Fibroblast of pulmonary artery (primary cell): ENCODE measurements at regions not wholly inside any gene's neighbourhood (a gene's known extent, or its start where the extent isn't known, plus 50 kb on each side); places are given as distances from the start of the nearest gene placed in this dataset.
"Not testable (repeated sequence)": the region's sequence is repeated elsewhere in the genome, so short reads cannot be mapped to it uniquely, and the experiment has no call there.

Experiments
- DNase-seq: peaks from one replicate; pipeline ENCODE4 v3.0.0-alpha.2; 2010; ENCODE audit warnings: low read depth
- H3K4me3 ChIP-seq: replicated peaks from 2 replicates; pipeline ENCODE4 v1.5.1; 2011; ENCODE audit warnings: low read depth, mild to moderate bottlenecking, control low read depth, low read length, moderate library complexity
- TF ChIP-seq, protein P1 (sequence below): IDR thresholded peaks from 2 replicates; pipeline ENCODE4 v1.5.1; 2011; ENCODE audit warnings: mild to moderate bottlenecking, control low read depth, low read length, inconsistent platforms; ENCODE audit errors: missing control alignments

DNA sequence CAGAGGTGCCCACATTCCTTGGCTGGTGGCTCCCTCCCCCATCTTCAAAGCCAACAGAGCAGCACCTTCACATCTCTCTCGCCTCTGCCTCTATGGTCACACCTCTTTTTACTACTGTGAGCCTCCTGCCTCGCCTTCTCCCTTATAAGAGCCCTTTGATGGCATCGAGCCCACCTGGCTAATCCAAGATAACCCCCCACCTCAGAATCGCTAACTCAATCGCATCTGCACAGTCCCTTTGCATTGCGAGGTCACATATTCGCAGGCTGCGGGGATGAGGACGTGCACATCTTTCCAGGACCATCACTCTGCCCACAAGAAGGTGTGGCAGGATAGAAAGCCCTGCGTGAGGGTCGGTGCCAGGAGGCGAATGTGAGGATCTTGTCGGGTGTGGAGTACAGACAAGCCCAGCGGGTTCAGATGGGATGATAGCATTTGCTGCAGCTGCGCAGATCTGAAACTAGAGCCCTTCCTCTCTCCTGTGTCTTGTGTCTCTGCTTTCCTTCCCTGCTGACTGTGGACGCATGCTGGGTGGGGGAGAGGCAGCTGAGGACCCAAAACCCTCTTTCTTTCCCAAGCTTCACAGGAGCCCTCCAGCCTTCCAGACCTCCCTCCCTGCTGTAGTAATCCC, 148.3 kb upstream of the HDAC4 start:
- no peak overlapping the region for H3K4me3 ChIP-seq
- no peak for DNase-seq
- TF ChIP-seq, protein P1, sequence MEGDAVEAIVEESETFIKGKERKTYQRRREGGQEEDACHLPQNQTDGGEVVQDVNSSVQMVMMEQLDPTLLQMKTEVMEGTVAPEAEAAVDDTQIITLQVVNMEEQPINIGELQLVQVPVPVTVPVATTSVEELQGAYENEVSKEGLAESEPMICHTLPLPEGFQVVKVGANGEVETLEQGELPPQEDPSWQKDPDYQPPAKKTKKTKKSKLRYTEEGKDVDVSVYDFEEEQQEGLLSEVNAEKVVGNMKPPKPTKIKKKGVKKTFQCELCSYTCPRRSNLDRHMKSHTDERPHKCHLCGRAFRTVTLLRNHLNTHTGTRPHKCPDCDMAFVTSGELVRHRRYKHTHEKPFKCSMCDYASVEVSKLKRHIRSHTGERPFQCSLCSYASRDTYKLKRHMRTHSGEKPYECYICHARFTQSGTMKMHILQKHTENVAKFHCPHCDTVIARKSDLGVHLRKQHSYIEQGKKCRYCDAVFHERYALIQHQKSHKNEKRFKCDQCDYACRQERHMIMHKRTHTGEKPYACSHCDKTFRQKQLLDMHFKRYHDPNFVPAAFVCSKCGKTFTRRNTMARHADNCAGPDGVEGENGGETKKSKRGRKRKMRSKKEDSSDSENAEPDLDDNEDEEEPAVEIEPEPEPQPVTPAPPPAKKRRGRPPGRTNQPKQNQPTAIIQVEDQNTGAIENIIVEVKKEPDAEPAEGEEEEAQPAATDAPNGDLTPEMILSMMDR, result no peak

DNA sequence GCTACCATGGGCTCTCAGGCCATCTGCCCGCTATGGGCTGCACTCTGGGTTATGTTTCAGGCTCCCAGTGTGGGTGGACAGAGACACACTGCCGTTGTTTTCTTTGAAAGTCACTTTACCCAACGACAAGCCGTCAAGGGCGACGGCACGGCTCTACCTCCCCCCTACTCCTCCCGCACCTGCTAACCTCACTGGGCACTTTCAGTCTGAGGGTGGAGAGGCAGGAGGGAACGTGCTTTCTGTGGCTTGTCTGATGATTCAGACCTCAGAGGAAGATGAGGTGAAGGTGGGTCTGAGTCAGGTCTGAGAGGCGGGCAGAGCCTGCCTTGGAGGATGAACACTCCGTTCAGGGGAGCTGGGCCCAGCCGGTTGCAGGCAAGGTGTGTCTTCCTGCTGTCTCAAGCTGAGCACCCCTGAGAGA, 147.6 kb upstream of the HDAC4 start:
- no peak overlapping the region for H3K4me3 ChIP-seq
- DNase-seq, result no peak
- TF ChIP-seq, protein P1, result no peak

DNA sequence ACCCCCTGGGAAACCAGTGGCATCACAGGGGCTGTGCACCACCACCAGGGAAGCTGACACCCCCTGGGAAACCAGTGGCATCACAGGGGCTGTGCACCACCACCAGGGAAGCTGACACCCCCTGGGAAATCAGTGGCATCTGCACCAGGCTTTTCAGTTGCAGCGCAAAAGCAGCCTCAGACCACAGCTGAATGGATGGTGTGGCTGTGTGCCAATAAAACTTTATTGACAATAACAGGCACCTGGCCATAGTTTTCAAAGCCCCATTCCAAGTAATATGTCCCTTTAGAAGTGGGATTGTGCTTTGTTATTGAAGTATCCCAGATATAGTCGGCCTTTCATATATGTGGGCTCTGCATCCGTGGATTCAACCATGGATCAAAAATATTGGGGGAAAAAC, 146.3 kb upstream of the HDAC4 start:
- DNase-seq, H3K4me3 ChIP-seq: not testable (repeated sequence)

DNA sequence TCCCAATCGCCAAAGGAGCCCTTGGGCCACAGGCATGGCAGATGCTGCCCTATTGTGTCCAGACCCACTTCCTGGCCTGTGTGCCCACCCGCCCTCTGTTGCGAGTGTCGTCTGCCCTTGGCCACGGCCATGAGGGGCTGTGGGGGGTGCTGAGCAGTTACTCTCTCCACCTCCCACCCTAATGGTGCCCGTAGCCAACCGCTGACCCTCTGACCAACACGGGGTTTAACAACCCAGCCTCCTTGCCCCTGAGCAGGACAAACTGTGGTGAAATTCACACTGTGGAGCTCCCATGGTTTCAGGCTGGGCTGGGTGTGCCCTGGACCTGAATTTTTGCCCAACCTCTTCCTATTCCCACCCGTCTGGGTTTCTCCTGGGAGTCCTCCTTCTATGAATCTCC, 145.7 kb upstream of the HDAC4 start:
- TF ChIP-seq, protein P1, result no peak
- H3K4me3 ChIP-seq, result no peak overlapping the region
- DNase-seq, result no peak

DNA sequence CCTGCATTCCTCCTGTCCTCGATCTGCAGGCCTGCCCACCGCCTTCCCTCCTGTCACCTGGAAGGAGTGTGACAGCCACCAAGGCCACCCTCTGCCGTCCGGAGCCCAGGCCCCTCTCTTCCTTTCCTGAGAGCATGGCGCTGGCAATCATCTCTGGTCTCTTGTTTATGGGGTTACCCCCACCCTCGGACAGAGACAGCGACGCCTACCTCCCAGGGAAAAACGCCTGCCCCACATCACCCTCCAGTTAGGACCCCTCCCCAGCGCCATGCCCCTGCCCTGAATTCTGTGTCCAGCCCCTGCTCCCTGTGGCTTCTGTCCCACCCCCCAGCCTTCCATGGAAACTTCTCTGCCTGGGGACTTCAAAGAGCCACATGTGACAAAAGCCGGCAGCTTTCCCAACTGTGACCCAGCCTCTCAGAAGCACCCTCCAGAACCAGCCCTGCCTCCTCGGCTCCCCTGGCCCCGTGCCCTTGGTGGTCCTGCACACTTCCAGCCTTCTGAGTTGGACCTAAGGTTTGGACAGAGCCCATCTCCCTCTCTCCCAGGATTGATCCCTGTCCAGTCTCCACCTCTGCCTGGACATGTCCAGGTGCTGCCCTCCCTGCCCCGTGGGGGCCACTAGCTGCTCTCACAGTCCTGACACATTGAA, 145.0 kb upstream of the HDAC4 start:
- DNase-seq, result no peak
- TF ChIP-seq, protein P1, result no peak
- H3K4me3 ChIP-seq, result no peak overlapping the region

DNA sequence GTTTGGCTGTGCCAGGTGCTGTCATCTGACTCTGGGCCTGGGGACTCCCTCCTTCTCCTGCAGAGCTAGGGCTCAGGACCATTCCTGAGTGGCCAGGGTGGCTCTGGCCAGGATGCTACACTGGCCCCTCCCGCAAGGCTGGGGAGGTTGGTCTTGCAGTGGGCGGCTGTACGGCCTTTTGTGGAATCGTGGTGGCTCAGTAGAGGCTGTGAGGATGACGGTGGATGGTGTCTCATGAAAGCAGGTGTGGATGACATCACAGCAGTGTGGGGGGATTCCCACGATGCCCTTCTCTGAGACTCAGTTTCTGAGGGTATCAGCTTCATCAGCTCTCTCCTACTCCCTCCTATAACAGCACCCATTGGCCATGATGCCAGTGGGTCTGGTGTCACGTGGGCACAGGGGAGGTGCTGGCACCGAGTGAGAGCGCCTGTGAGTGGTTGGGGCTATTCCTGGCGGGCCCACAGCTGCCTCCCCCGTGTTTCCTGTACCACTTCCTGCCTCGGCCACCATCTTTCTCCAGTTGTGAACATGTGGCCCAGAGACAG, 144.2 kb upstream of the HDAC4 start:
- no peak for DNase-seq
- TF ChIP-seq, protein P1, result no peak
- no peak overlapping the region for H3K4me3 ChIP-seq

DNA sequence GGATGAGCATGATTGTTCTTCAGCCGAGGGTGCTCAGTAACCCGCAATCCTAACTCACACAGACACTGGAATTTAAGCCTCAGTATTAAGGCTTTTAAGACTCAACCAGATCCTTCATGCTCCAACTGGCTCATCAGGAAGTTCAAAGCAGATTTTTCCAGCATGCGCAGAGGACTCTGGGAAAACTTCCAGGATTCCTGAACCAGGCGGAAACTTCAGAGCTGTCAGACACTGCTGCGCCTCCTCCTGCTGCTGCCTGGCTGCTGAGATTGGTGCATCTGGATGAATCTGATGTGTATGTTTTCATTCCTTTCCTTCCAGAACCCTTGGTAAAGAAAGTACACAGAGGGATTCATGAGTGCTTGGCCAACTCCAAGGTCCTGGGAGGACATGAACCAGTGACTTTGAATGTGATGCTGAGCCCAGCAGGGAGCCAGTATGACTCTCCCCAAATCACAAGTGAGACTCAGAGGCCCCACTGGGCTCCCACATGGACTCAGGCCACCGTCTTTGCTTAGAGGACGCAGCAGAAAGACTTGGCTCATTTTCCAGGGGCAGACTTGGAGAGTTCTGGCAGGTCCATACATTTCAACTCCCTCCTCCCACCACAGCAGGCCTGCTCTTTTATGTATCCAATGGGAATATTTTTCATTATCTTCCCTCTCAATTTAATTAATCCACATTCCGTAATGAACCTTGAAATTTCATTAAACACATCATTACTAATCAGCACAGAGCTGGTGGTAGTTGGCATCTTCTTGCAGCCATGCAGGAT, 143.5 kb upstream of the HDAC4 start:
- peak; percentile 2 for DNase-seq
- TF ChIP-seq, protein P1, result no peak

More for the DNA sequence above, 143.5 kb upstream of the HDAC4 start:
- no peak overlapping the region for H3K4me3 ChIP-seq
